Skeletal muscle satellite cell (primary cell): ENCODE measurements at regions not wholly inside any gene's neighbourhood (a gene's known extent, or its start where the extent isn't known, plus 50 kb on each side); places are given as distances from the start of the nearest gene placed in this dataset.

Experiments
- H3K27me3 ChIP-seq: 2 replicates; pipeline ENCODE4 v1.7.0; 2013; ENCODE audit warnings: low read length; ENCODE audit not compliant: control insufficient read depth, insufficient read depth
- H3K36me3 ChIP-seq: 2 replicates; pipeline ENCODE4 v1.7.0; 2013; ENCODE audit warnings: mild to moderate bottlenecking, control low read depth, low read length; ENCODE audit not compliant: insufficient read depth
- H3K4me1 ChIP-seq: 2 replicates; pipeline ENCODE4 v1.7.0; 2013; ENCODE audit warnings: low read length; ENCODE audit not compliant: control insufficient read depth, insufficient read depth
- H3K4me2 ChIP-seq: 2 replicates; pipeline ENCODE4 v1.7.0; 2013; ENCODE audit warnings: mild to moderate bottlenecking, low read length
- H3K4me3 ChIP-seq: 2 replicates; pipeline ENCODE4 v1.7.0; 2013; ENCODE audit warnings: low read length
- H3K9ac ChIP-seq: 2 replicates; pipeline ENCODE4 v1.7.0; 2013; ENCODE audit warnings: mild to moderate bottlenecking, low read depth, low read length, moderate library complexity
- H3K9me3 ChIP-seq: replicated peaks from 2 replicates; pipeline ENCODE4 v1.7.0; 2013; ENCODE audit warnings: mild to moderate bottlenecking, control low read depth, low read length

DNA sequence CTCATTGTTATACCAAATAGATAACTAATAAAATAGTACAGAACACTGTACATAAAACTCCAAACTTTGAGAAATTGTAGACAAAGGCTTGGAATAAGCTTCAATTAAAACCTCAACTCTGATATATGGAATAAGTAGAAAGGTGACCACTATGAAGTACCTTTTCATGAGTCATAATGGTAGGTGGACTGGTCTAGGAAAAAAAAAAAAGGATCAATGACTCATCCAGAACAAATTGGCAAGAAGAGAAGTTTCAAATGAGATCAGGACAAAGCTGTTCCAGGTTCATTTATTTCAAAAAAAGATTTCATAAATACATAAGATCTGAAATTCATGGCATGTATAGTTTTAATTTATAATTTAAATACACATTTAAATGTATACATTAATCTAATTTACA is 769.7 kb downstream of the SUCLG1 start:
- Histone ChIP-seq H3K36me3 (no peaks in the 10 kb centered on the region), H3K4me2 (no peak overlapping the region)

GRCh38 chr2:83686863-83687262 is 772.2 kb downstream of the SUCLG1 start:
- Histone ChIP-seq H3K9ac (no peak overlapping the region), H3K4me1 (no peaks in the 10 kb centered on the region), H3K4me2 (no peak overlapping the region), H3K27me3 (no peaks in the 10 kb centered on the region), H3K4me3 (no peak overlapping the region), H3K9me3 (no peaks in the 10 kb centered on the region), H3K36me3 (no peaks in the 10 kb centered on the region)

More for the DNA sequence above, 769.7 kb downstream of the SUCLG1 start:
- Histone ChIP-seq H3K9ac (no peak overlapping the region), H3K4me1 (no peaks in the 10 kb centered on the region), H3K9me3 (no peaks in the 10 kb centered on the region), H3K27me3 (no peaks in the 10 kb centered on the region), H3K4me3 (no peak overlapping the region)

DNA sequence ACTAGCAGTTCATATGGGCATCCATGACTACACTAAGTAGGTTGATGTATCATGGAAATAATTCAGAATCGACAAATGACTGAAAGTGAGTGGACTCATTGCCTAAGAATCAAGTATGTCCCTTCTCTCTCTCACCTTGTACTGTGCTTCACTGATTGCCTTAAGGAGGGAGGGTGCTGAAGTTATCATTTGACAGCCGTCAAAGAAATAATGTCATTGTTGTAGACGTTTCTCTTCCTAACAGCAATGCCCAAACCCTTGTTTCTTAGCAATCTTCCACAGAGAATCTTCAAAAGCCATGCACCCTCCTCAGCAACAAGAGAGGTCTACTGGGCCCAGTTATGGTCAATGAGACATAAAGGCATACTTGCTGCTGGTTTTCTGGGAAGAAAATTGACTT is 785.0 kb downstream of the SUCLG1 start:
- no peak overlapping the region for H3K9ac ChIP-seq
- H3K4me2 ChIP-seq, result no peak overlapping the region
- no peaks in the 10 kb centered on the region for H3K9me3 ChIP-seq
- no peaks in the 10 kb centered on the region for H3K4me1 ChIP-seq
- H3K27me3 ChIP-seq, result no peaks in the 10 kb centered on the region
- no peak overlapping the region for H3K4me3 ChIP-seq
- H3K36me3 ChIP-seq, result no peaks in the 10 kb centered on the region

DNA sequence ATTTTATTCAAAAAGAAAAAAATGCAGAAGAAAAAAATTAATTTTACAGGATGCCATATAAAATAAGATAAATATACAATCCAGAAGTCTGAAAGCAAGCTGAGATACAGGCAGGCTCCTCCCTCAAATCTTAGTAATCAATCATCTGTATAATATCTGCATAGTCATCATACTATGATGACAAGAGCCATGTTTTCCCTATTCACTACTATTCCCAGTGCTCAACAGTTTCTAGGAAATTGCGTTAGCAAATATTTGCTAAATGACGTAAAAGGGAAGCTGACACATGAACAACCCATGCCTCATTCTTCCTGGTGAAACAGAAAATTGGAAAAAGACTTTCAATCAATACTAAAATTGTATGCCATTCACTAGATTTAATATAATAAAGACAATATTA is 793.2 kb downstream of the SUCLG1 start:
- H3K27me3 ChIP-seq, result no peaks in the 10 kb centered on the region
- no peak overlapping the region for H3K9ac ChIP-seq
- no peak overlapping the region for H3K4me3 ChIP-seq
- H3K9me3 ChIP-seq, result no peaks in the 10 kb centered on the region
- no peak overlapping the region for H3K4me2 ChIP-seq
- H3K4me1 ChIP-seq, result no peaks in the 10 kb centered on the region
- no peaks in the 10 kb centered on the region for H3K36me3 ChIP-seq

- Histone ChIP-seq H3K4me1 (no peaks in the 10 kb centered on the region), H3K27me3 (no peaks in the 10 kb centered on the region), H3K4me3 (no peak overlapping the region), H3K4me2 (no peak overlapping the region), H3K9ac (no peak overlapping the region), H3K9me3 (no peaks in the 10 kb centered on the region), H3K36me3 (no peaks in the 10 kb centered on the region)
Observed at GRCh38 chr2:83665154-83665553, 793.9 kb downstream of the SUCLG1 start.

GRCh38 chr2:83661711-83662110 is 797.4 kb downstream of the SUCLG1 start:
- no peak overlapping the region for H3K4me2 ChIP-seq
- no peaks in the 10 kb centered on the region for H3K27me3 ChIP-seq
- no peaks in the 10 kb centered on the region for H3K36me3 ChIP-seq
- H3K9ac ChIP-seq, result no peak overlapping the region
- H3K4me1 ChIP-seq, result no peaks in the 10 kb centered on the region
- no peaks in the 10 kb centered on the region for H3K9me3 ChIP-seq
- H3K4me3 ChIP-seq, result no peak overlapping the region

- H3K4me3 ChIP-seq, result no peak overlapping the region
- no peak overlapping the region for H3K4me2 ChIP-seq
- no peaks in the 10 kb centered on the region for H3K27me3 ChIP-seq
- H3K9ac ChIP-seq, result no peak overlapping the region
- no peaks in the 10 kb centered on the region for H3K9me3 ChIP-seq
- H3K36me3 ChIP-seq, result no peaks in the 10 kb centered on the region
- peaks cover 4% of the 10 kb centered on the region for H3K4me1 ChIP-seq
Observed at GRCh38 chr2:83654091-83654611, 804.9 kb downstream of the SUCLG1 start.

DNA sequence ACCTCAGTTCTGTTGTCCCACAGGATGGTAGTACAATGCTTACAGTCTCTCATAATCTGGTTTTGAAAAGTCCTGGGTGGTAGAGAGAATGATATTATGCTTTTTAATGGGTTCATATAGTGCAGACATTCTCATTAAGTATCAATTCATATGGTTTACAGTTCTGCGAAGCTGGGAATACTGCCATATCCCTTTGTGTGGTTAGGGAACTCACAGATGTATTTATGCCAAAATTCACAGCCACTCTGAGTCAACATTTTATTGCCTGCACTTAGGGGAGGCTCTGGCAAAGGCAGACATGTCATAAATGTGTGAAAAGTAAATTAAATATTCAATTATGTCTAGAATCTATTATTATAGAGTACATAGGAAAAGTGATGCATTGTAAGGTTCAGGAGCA is 808.2 kb downstream of the SUCLG1 start:
- H3K27me3 ChIP-seq, result no peaks in the 10 kb centered on the region
- H3K4me3 ChIP-seq, result no peak overlapping the region
- no peak overlapping the region for H3K9ac ChIP-seq

GRCh38 chr2:83650161-83650560 is 808.9 kb downstream of the SUCLG1 start:
- H3K27me3 ChIP-seq, result no peaks in the 10 kb centered on the region
- no peaks in the 10 kb centered on the region for H3K9me3 ChIP-seq
- H3K4me1 ChIP-seq, result peaks cover 4% of the 10 kb centered on the region
- H3K4me3 ChIP-seq, result no peak overlapping the region
- H3K9ac ChIP-seq, result no peak overlapping the region
- no peak overlapping the region for H3K4me2 ChIP-seq
- no peaks in the 10 kb centered on the region for H3K36me3 ChIP-seq

More for the DNA sequence above, 808.2 kb downstream of the SUCLG1 start:
- Histone ChIP-seq H3K4me2 (no peak overlapping the region), H3K9me3 (no peaks in the 10 kb centered on the region), H3K4me1 (peaks cover 4% of the 10 kb centered on the region), H3K36me3 (no peaks in the 10 kb centered on the region)

- H3K9me3 ChIP-seq, result no peaks in the 10 kb centered on the region
- H3K4me3 ChIP-seq, result no peak overlapping the region
- no peaks in the 10 kb centered on the region for H3K4me1 ChIP-seq
- H3K27me3 ChIP-seq, result no peaks in the 10 kb centered on the region
- H3K9ac ChIP-seq, result no peak overlapping the region
- H3K4me2 ChIP-seq, result no peak overlapping the region
- H3K36me3 ChIP-seq, result no peaks in the 10 kb centered on the region
Observed at GRCh38 chr2:83640506-83640905, 818.6 kb downstream of the SUCLG1 start.

- H3K4me3 ChIP-seq, result no peak overlapping the region
- no peak overlapping the region for H3K9ac ChIP-seq
- no peak overlapping the region for H3K4me2 ChIP-seq
- H3K36me3 ChIP-seq, result no peaks in the 10 kb centered on the region
- no peaks in the 10 kb centered on the region for H3K27me3 ChIP-seq
- H3K4me1 ChIP-seq, result no peaks in the 10 kb centered on the region
- H3K9me3 ChIP-seq, result no peaks in the 10 kb centered on the region
Observed at GRCh38 chr2:83633423-83633822, 825.7 kb downstream of the SUCLG1 start.

DNA sequence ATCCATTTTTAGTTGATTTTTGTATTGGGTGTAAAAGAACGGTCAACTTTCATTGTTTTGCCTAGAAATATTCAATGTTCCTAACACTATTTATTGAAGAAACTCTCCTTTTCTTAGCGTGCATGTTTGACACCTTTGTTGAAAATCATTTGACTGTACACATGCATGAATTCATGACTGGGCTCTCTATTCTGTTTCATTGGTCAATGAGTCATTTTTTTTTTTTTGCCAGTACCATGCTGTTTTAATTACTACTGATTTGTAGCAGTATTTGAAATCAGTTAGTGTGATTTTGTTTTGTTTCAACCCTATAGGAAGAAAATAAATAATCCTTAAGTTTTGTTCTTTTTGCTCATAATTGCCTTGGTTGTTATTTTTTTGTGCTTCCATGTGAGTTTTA is 828.7 kb downstream of the SUCLG1 start:
- Histone ChIP-seq H3K9me3 (no peaks in the 10 kb centered on the region), H3K9ac (no peak overlapping the region), H3K4me3 (no peak overlapping the region), H3K4me2 (no peak overlapping the region), H3K36me3 (no peaks in the 10 kb centered on the region), H3K4me1 (no peaks in the 10 kb centered on the region), H3K27me3 (no peaks in the 10 kb centered on the region)
